Nephron (organoid): ENCODE measurements at regions not wholly inside any gene's neighbourhood (a gene's known extent, or its start where the extent isn't known, plus 50 kb on each side); places are given as distances from the start of the nearest gene placed in this dataset.
A peak's percentile ranks its signal among the peaks of the same experiment; 100 is the strongest.

ENCODE experiments used
- H3K27ac Mint-ChIP-seq, 3 experiments: 2 replicates each; pipeline ENCODE4 v1.8.0; 2020; ENCODE audit warnings: mixed read lengths in 3 of 3, mild to moderate bottlenecking in 2 of 3, moderate library complexity in 1 of 3
- H3K27me3 Mint-ChIP-seq: 2 replicates; pipeline ENCODE4 v1.8.0; 2021; ENCODE audit warnings: low read depth, mild to moderate bottlenecking, moderate library complexity, mixed read lengths
- H3K36me3 Mint-ChIP-seq: 2 replicates; pipeline ENCODE4 v1.8.0; 2020; ENCODE audit warnings: low read depth, mixed read lengths
- H3K4me1 Mint-ChIP-seq: 2 replicates; pipeline ENCODE4 v1.8.0; 2020; ENCODE audit warnings: mixed read lengths
- H3K4me3 Mint-ChIP-seq, 3 experiments: 2 replicates each; pipeline ENCODE4 v1.8.0; 2020; ENCODE audit warnings: mild to moderate bottlenecking in 3 of 3, mixed read lengths in 3 of 3, moderate library complexity in 2 of 3
- H3K9me3 Mint-ChIP-seq: 2 replicates; pipeline ENCODE4 v1.8.0; 2020; ENCODE audit warnings: mixed read lengths
- CTCF ChIP-seq, 3 experiments: fragments of 200-600 bp; sonication (generic); IDR thresholded peaks; one replicate each; pipeline ENCODE4 v1.5.0; 2021; ENCODE audit warnings: antibody characterized with exemption in 3 of 3; ENCODE audit not compliant: unreplicated experiment in 3 of 3

- peaks cover under 1% of the 10 kb centered on the region for H3K36me3 Mint-ChIP-seq
- no peak overlapping the region for H3K4me3 Mint-ChIP-seq
- H3K9me3 Mint-ChIP-seq, result peaks cover 7% of the 10 kb centered on the region
- peak; percentile 51 to 75 (median 53) for TF ChIP-seq CTCF (IDR thresholded peaks at IDR 0.05; ENCODE audit: unreplicated experiment in 3 of 3)
- H3K4me1 Mint-ChIP-seq, result no peaks in the 10 kb centered on the region
- H3K27me3 Mint-ChIP-seq, result peaks cover 12% of the 10 kb centered on the region
- H3K27ac Mint-ChIP-seq, result no peak overlapping the region
Measured at GRCh38 chr6:43951063-43951755, 176.0 kb downstream of the MRPL14 start.

DNA sequence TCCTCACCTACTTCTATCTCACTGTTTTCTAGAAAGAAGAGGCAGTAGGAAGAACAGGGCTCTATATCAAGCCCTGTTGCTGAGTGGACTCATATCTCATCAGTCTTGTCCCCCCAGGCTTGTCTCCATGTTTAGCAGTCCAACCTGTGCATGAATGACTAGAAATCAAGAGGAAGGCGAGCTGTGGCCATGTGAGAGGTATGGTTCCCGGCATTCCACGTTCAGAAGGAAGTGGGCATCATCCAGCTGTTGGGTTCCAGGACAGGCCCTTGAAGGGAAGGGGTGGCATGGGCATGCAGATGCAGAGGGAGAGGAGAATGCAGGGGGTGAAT, 176.6 kb downstream of the MRPL14 start:
- no peak for TF ChIP-seq CTCF (IDR thresholded peaks at IDR 0.05; ENCODE audit: unreplicated experiment in 3 of 3)
- Mint-ChIP-seq H3K27ac (no peak overlapping the region), H3K36me3 (no peaks in the 10 kb centered on the region), H3K4me1 (no peaks in the 10 kb centered on the region), H3K27me3 (peaks cover 12% of the 10 kb centered on the region), H3K9me3 (peaks cover 8% of the 10 kb centered on the region), H3K4me3 (no peak overlapping the region)

GRCh38 chr6:43950051-43950605, 177.1 kb downstream of the MRPL14 start:
- H3K4me1 Mint-ChIP-seq, result no peaks in the 10 kb centered on the region
- no peaks in the 10 kb centered on the region for H3K36me3 Mint-ChIP-seq
- H3K4me3 Mint-ChIP-seq, result no peak overlapping the region
- H3K27me3 Mint-ChIP-seq, result peaks cover 14% of the 10 kb centered on the region
- H3K27ac Mint-ChIP-seq, result no peak overlapping the region
- H3K9me3 Mint-ChIP-seq, result peaks cover 11% of the 10 kb centered on the region
- no peak for TF ChIP-seq CTCF (IDR thresholded peaks at IDR 0.05; ENCODE audit: unreplicated experiment in 3 of 3)

GRCh38 chr6:43949551-43949991, 177.7 kb downstream of the MRPL14 start:
- H3K27me3 Mint-ChIP-seq, result peaks cover 17% of the 10 kb centered on the region
- H3K4me3 Mint-ChIP-seq, result no peak overlapping the region
- H3K4me1 Mint-ChIP-seq, result no peaks in the 10 kb centered on the region
- H3K36me3 Mint-ChIP-seq, result no peaks in the 10 kb centered on the region
- peaks cover 16% of the 10 kb centered on the region for H3K9me3 Mint-ChIP-seq
- no peak for TF ChIP-seq CTCF (IDR thresholded peaks at IDR 0.05; ENCODE audit: unreplicated experiment in 3 of 3)
- no peak overlapping the region for H3K27ac Mint-ChIP-seq

GRCh38 chr6:43948527-43949485, 178.4 kb downstream of the MRPL14 start:
- no peak overlapping the region for H3K4me3 Mint-ChIP-seq
- no peaks in the 10 kb centered on the region for H3K4me1 Mint-ChIP-seq
- peaks cover 17% of the 10 kb centered on the region for H3K9me3 Mint-ChIP-seq
- H3K27ac Mint-ChIP-seq, result no peak overlapping the region
- H3K27me3 Mint-ChIP-seq, result peaks cover 23% of the 10 kb centered on the region
- TF ChIP-seq CTCF (IDR thresholded peaks at IDR 0.05; ENCODE audit: unreplicated experiment in 3 of 3), result no peak
- no peaks in the 10 kb centered on the region for H3K36me3 Mint-ChIP-seq
